Uterus (tissue), 3 donors: ENCODE measurements at regions not wholly inside any gene's neighbourhood (a gene's known extent, or its start where the extent isn't known, plus 50 kb on each side); places are given as distances from the start of the nearest gene placed in this dataset.

Experiments used
- DNase-seq, 2 donors: peaks; one replicate each; pipeline ENCODE4 v3.0.0-alpha.2; 2019 to 2020
- H3K27ac ChIP-seq, 2 donors: fragments of 200-600 bp; sonication (generic); 1 replicate in 1 of 2; 2 replicates in 1 of 2; pipeline ENCODE4 v1.5.1; 2016 to 2018
- H3K27me3 ChIP-seq, 2 donors: fragments of 200-600 bp; sonication (generic); one replicate each; pipeline ENCODE4 v1.5.1; 2018 to 2019; ENCODE audit warnings: control low read depth in 1 of 2
- H3K36me3 ChIP-seq, 2 donors: fragments of 200-600 bp; sonication (generic); one replicate each; pipeline ENCODE4 v1.5.1; 2019; ENCODE audit warnings: control low read depth in 1 of 2
- H3K4me1 ChIP-seq, 2 donors: fragments of 200-600 bp; sonication (generic); one replicate each; pipeline ENCODE4 v1.5.1; 2018 to 2019; ENCODE audit warnings: control low read depth in 1 of 2
- H3K4me3 ChIP-seq, 2 donors: fragments of 200-600 bp; sonication (generic); 1 replicate in 1 of 2; 2 replicates in 1 of 2; pipeline ENCODE4 v1.5.1; 2018 to 2019; ENCODE audit warnings: mild to moderate bottlenecking in 1 of 2
- H3K9me3 ChIP-seq, 2 donors: fragments of 200-600 bp; sonication (generic); one replicate each; pipeline ENCODE4 v1.5.1; 2019; ENCODE audit warnings: control low read depth in 1 of 2
- CTCF ChIP-seq, 4 experiments: fragments of 200-600 bp in 2 of 4; fragments of 450-650 bp in 2 of 4; sonication (generic) in 2 of 4; IDR thresholded peaks; one replicate each; pipeline ENCODE4 v1.5.1; 2016 to 2019; ENCODE audit warnings: antibody characterized with exemption in 4 of 4, mild to moderate bottlenecking in 2 of 4, moderate library complexity in 1 of 4
- POLR2A ChIP-seq, 2 donors: fragments of 450-650 bp; IDR thresholded peaks; one replicate each; pipeline ENCODE4 v1.6.1; 2016; ENCODE audit warnings: antibody characterized with exemption in 2 of 2, mild to moderate bottlenecking in 1 of 2, moderate library complexity in 1 of 2
- intact Hi-C: fragments of 100-400 bp; cut with DNase I; formaldehyde crosslinking; loops from one replicate; pipeline ENCODE4 v1.15.1; 2023; ENCODE audit warnings: low total_unique reads
- donor health status: DM: yes; HTN: yes; CAD: no.

- Histone ChIP-seq H3K36me3 (no peaks in the 10 kb centered on the region), H3K9me3 (no peaks in the 10 kb centered on the region), H3K27me3 (no peaks in the 10 kb centered on the region), H3K4me1 (no peaks in the 10 kb centered on the region), H3K4me3 (no peak overlapping the region), H3K27ac (no peak overlapping the region)
- intact Hi-C loops: no loop called here
- DNase-seq: no peak
- no peak for TF ChIP-seq POLR2A (IDR thresholded peaks at IDR 0.05)
Measured at GRCh38 chr6:104404377-104404776, 455.3 kb downstream of the HACE1 start.

- no peaks in the 10 kb centered on the region for H3K4me1 ChIP-seq
- intact Hi-C loops: no loop called here
- no peaks in the 10 kb centered on the region for H3K36me3 ChIP-seq
- H3K9me3 ChIP-seq: no peaks in the 10 kb centered on the region
- H3K4me3 ChIP-seq: no peak overlapping the region
- H3K27ac ChIP-seq: no peak overlapping the region
- no peaks in the 10 kb centered on the region for H3K27me3 ChIP-seq
- no peak for TF ChIP-seq CTCF (IDR thresholded peaks at IDR 0.05)
- no peak for TF ChIP-seq POLR2A (IDR thresholded peaks at IDR 0.05)
- no peak for DNase-seq
Measured at GRCh38 chr6:104402572-104402971, 457.1 kb downstream of the HACE1 start.

GRCh38 chr6:104401926-104402325 lies 457.8 kb downstream of the HACE1 start:
- Histone ChIP-seq H3K27me3 (no peaks in the 10 kb centered on the region), H3K4me3 (no peak overlapping the region), H3K27ac (no peak overlapping the region), H3K4me1 (no peaks in the 10 kb centered on the region), H3K9me3 (no peaks in the 10 kb centered on the region), H3K36me3 (no peaks in the 10 kb centered on the region)
- intact Hi-C loops: no loop called here
- no peak for TF ChIP-seq POLR2A (IDR thresholded peaks at IDR 0.05)
- TF ChIP-seq CTCF (IDR thresholded peaks at IDR 0.05): no peak
- DNase-seq: no peak

- no peak for DNase-seq
- Histone ChIP-seq H3K27ac (no peak overlapping the region), H3K9me3 (no peaks in the 10 kb centered on the region), H3K4me3 (no peak overlapping the region), H3K4me1 (no peaks in the 10 kb centered on the region), H3K27me3 (no peaks in the 10 kb centered on the region), H3K36me3 (no peaks in the 10 kb centered on the region)
- TF ChIP-seq CTCF (IDR thresholded peaks at IDR 0.05) (no peak), POLR2A (IDR thresholded peaks at IDR 0.05) (no peak)
- intact Hi-C loops: no loop called here
Measured at GRCh38 chr6:104400844-104401243, 458.9 kb downstream of the HACE1 start.

- intact Hi-C loops: no loop called here
- TF ChIP-seq CTCF (IDR thresholded peaks at IDR 0.05): no peak
- Histone ChIP-seq H3K9me3 (no peaks in the 10 kb centered on the region), H3K27ac (no peak overlapping the region), H3K27me3 (no peaks in the 10 kb centered on the region), H3K4me3 (no peak overlapping the region), H3K36me3 (no peaks in the 10 kb centered on the region), H3K4me1 (no peaks in the 10 kb centered on the region)
- no peak for DNase-seq
Measured at GRCh38 chr6:104396077-104396476, 463.6 kb downstream of the HACE1 start.

GRCh38 chr6:104381907-104382306 lies 477.8 kb downstream of the HACE1 start:
- no peak for TF ChIP-seq CTCF (IDR thresholded peaks at IDR 0.05)
- no peak for TF ChIP-seq POLR2A (IDR thresholded peaks at IDR 0.05)
- no peak overlapping the region for H3K27ac ChIP-seq
- H3K36me3 ChIP-seq: no peaks in the 10 kb centered on the region
- no peak overlapping the region for H3K4me3 ChIP-seq
- DNase-seq: no peak
- H3K9me3 ChIP-seq: no peaks in the 10 kb centered on the region
- H3K4me1 ChIP-seq: no peaks in the 10 kb centered on the region
- intact Hi-C loops: no loop called here
- no peaks in the 10 kb centered on the region for H3K27me3 ChIP-seq
